ENCODE measurements at regions not wholly inside any gene's neighbourhood (a gene's known extent, or its start where the extent isn't known, plus 50 kb on each side); places are given as distances from the start of the nearest gene placed in this dataset.

DNA sequence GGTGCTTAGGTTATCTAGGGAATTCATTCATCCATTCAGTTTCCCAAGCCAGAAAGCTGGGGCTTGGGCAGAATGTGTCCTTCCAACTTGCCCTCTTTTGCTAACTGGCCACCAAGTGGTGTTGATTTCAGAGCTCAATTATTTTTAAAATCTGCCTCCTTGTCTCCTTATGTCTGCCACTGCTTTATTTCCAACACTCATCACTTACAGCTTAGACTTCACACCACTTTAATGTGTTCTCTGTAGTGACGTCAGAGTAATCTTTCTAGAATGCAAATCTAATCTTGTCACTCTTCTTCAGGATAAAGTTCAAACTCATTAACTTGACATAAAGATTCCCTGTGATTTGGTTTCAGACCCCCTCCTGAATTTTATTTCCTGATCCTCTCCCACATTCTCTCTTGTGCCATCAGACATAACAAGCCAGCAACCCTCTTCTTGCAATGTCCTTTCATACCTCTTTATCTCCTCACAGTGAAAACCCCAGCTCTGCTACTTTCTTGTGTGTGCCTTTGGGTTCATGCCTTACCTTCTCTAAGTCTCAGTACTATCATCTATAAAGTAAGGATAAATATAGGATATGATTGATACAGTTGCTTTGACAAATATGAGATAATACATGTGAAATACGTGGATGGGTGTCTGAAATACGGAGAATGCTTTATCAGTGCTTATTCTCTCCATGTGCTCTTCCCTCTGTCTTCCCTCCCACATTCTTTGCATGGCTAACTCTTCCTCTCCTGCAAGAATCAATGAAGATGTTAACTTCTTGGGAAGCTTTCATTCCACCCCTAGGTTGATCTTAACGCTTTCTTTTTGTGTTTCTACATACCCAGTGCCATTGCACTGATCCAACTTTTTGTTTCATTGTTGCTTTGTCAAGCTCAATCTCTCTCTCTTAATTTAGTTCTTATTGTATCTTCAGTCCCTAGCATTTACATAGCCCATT lies 522.7 kb upstream of the FZD8 start:
- no peak for DNase-seq

DNA sequence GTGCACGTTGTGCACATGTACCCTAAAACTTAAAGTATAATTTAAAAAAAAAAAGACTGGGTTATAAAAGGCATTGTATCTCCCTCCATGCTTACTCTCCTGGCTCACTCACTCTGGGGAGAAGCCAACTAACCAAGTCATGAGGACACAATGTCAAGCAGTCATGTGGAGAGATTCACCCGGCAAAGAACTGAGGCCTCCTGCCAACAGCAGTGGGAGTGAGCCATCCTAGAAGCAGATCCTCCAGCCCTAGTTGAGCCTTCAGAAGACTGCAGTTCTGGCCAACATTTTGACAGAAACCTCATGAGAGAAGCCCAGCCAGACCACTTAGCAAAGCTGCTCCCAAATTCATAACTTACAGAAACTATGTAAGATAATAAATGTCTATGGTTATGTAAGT lies 521.7 kb upstream of the FZD8 start:
- DNase-seq: no peak

DNA sequence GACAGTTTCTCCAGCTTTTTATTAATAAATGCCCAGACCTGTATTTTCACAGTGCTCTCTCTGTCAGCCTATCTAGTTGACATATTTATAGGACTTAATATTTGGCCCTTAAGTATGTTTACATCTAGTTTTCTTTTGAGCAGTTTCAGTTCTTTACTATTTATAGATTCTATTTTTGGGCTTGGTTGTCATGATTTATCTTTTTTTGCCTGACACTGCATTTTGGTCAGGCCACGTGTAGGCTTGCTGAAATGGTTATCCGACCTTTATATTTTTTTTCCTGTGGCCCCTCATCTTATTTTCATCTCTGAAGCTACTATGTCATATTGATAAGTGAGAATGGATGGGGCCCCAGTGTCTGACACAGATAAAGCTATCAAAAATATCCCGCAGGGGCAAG lies 515.4 kb upstream of the FZD8 start:
- DNase-seq: no peak

DNA sequence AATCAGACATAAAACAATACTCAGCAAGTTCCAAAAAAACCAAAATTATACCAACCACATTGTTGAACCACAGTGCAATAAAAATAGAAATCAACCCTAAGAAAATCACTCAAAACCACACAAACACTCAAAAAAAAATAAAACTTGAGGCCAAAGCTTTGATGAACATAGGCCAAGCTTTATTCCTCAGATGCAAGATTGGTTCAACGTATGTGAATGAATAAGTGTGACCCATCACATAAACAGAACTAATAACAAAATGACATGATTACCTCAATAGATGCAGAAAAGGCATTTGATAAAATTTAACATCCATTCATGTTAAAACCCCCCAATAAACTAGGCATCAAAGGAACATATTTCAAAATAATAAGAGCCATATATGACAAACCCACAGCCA lies 506.1 kb upstream of the FZD8 start:
- DNase-seq: no peak

DNA sequence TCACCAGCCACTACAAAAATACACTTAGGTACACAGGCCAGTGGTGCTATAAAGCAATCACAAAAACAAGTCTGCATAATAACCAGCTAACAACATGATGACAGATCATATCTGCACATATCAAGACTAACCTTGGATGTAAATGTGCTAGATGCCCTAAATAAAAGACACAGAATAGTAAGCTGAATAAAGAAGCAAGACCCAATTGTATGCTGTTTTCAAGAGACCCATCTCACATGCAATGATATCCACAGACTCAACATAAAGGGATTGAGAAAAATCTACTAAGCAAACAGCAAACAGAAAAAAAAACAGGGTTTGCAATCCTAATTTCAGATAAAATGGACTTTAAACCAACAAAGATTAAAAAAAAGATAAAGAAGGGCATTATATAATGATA lies 505.4 kb upstream of the FZD8 start:
- DNase-seq: no peak

DNA sequence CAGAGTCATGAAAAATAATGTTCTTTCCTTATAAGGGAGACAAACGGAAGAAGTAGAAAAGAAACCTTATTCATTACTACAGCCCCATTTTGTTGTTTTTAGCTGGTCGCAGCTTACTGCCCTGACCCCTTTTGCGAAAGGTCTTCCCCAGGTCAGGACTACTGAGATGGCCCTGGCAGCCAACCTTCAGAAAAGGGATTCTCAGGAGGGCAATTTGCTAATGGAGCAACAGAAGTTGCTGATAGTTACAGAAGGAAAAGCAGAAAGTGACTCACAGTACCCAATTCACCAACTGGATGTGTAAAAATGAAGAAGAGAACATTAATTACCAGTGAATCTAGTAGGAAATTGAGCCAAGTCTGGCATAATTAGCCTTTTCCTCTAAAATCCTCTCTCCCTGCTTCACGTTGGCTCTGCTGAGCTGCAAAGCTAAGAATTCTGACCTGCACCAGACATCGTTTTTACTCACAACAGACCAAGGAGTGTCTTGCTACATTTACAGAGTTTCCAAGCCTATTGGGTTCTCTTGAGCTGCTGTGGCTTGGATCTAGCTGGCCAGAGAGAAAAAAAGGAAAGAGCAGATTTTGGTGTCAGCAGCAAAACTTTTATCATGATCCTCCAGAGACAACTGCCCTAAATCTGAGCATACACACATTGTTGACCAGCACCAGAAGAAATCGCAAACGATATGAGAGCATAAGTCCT lies 499.9 kb upstream of the FZD8 start:
- no peak for DNase-seq

DNA sequence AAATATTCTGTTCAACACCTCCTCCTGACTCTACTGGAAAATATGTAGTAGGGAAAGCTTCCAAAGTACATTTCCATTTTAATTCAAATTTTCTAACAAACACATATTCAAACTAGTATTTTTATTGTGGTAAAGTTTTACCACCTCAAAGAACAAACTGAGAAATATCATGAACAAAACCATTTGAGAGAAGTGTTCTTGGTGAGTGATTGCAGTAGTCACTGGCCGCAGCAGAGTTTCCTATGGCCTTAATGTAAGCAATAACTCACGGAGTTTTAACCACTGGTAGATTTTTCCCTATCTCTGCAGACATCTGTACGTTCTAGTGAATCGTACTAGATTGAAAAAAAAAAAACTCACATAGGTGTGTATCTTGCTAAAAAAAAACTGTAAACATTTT lies 487.0 kb upstream of the FZD8 start:
- no peak for DNase-seq

DNA sequence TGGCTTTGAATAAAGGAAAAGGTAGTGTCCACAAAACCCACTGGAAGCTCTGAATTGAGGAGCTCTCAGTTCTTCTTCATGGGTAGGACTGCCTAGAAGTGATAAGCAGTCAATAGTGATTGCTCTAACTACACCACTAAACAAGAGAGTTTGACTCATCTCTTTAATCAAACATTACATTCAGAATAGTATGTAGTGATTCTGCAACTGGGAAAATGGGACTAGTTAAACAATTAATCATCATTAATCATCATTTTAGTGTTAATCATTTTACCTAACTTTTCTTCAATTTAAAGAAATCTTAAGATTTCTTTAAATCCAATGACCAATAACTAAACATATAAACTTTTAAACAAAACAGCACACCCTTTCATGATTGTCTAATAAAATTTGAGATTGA lies 484.0 kb upstream of the FZD8 start:
- no peak for DNase-seq

DNA sequence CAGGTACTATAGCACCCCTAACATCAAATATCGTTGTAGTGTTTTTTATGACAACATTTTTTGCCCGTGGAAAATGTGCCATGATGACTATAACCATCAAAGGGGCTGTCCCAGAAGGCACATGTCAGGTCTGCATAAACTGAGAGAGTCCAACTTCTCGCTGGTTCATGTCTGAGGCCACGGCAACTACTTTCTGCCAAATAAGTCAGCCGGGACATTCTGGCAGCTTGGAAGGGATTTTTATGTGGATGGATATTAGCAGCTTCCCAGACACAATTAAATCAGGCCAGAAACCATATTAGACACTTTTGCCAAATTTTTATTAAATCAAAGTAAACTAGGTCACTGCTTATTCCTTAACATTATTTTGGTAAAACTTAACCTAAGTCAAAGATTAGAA lies 477.4 kb upstream of the FZD8 start:
- no peak for DNase-seq

DNA sequence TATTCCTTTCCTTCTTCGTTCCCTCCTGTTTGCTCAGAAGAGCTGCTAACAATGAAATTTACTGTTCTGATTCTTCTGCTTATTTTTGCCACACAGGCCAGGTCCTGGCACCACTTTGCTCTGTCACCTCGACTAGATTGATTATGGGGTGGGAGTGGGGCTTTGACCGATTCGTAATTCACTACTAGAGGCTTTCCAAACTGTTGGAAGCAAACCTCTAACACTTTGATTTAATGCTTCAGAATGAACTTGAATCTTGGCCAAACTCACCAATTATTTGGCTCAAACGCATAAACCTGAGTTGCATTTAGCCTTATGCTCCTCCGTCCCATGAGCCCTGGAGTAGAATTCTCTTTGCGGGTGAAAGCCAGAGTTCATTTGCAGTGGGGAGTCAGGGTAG lies 476.2 kb upstream of the FZD8 start:
- no peak for DNase-seq

DNA sequence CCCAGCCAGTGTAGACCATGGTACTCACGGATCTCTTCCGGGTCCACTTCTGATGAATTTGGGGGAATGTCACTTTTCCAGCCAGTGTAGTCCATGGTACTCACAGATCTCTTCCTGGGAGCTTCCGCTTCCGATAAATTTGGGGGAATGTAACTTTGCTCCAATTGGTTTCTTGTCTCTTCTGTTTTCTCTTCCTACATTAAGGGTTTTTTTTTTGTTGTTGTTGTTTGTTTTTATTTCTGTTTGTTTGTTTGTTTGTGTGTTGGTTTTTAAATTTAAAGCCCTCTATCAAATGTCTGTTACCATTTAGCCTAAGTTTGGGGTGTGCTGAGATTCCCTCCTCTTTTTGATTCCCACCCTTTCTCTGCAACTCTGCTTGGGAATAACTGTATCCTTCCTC lies 475.8 kb upstream of the FZD8 start:
- no peak for DNase-seq

DNA sequence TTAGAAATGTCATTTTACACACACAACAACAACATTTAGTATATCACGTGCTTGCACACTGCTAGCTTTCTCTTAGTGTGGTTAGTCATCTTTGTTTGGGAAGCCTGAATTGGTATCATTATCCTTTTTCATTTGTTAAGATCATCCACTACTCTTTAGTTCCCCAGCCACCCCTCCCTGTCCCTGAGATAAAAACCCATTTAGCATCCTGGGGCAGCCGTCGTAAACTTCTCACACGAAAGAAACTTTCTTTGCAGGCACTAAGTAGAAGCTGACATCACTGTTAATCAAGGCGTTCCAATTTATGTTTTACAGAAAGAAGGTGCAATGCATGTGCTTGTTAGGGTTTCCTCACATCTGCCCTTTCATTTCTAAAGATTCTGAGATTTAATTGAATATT lies 475.1 kb upstream of the FZD8 start:
- no peak for DNase-seq

DNA sequence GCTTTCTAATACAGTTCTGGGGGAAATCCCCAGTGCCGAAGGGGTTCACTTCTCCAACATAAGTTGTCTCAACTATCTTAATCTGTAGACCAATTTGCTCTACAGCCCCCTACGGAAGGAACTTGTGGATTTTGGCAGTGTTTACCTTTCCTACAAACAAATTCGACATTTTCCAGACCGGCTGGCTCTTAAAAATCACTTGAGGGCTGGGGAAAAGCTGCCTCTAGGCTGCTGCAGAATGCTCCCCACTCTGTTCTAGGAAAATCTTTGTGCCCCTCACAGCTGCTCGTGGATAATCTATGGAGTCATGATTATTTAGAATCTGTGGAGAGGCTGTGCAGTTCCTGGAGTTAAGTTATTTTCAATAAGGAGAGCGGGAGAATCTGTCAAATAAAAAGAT lies 474.6 kb upstream of the FZD8 start:
- no peak for DNase-seq

DNA sequence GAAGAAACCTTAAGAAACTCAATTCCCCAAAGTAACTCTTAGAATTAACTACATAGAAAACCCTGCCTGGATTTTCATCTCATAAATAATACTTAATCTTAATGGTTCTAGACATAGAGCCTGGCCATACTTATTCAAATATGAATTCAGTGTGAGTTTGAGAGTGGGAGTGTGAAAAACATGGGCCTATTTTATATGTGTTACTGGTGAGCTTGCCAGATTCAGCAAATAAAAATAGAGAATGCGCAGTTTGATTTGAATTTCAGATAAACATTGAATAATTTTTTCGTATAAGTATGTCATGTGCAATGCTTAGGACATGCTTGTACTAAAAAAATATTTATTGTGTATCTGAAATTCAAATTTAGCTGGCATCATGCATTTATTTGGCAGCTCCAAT lies 473.9 kb upstream of the FZD8 start:
- no peak for DNase-seq

DNA sequence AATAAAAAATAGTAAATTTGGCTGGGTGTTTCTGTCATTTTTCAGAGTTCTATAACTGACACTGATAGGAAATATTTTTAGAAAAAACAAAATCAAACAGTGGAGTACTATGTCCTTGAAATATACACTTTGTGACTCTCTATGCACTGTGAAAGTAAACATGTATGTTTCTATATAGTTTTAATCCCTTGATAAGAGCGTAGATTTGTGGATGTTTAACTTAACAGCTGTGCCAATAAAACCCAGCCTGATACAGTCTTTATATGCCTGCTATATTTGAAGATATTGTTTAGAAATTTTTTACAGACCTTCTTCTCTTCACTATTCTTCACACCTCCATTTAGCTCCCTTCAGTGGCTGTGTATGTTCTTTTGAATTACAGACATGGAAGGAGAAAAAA lies 473.3 kb upstream of the FZD8 start:
- DNase-seq: no peak

DNA sequence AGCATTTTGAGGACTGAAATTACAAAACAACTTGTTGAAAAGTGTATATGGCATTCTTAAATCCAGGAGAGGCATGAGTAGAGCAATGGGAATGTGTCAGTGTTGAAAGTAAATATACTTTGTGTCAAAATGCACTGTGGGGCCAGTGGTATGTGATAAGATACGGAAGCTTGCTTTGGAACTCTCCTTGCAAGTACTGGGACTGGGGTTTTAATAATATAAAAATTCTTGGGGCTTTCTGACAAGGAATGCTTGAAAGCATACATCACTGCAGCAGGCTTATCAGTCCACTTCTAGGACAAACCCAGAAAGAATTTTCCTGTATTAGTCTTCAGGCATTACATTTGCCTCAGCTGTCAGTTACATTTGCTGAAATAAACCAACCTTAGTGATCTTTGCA lies 472.8 kb upstream of the FZD8 start:
- peak; percentile 67 for DNase-seq

DNA sequence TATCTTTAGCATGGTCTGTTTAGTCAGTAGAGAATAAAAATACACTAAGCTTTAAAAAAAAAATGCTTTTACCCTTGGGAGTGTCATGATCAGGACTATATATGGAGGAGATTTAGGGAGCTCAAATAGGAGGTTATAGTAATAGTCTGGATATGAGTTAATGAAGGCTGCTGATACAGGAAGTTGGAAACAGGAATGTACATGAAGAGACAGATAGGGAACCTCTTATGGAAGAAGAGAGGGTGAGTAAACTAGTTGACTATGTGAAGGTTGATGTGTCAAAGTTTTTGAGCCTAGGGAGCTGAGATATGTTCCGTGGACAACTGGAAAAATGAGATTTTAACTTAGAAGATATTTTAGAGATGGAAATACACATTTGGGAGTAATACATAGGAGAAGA lies 472.0 kb upstream of the FZD8 start:
- peak; percentile 46 for DNase-seq

DNA sequence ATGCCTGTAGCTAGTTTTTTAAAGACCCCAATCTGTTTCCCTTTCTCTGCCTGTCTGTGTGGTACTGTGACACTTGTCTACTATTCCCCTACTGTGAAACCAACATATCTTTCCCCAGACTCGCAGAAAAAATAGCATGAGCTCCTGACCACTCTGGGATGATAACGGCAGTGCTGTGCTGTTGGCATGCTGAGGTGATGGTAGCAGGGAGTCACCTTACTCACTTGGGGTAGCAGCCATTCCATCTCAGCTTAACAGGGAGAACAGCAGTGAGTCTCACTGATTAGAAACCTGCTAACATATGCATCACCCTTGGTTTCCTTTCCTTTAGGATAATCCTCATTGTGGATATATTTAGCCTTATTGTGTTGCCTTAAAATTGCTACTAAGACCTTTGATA lies 469.6 kb upstream of the FZD8 start:
- DNase-seq: no peak

DNA sequence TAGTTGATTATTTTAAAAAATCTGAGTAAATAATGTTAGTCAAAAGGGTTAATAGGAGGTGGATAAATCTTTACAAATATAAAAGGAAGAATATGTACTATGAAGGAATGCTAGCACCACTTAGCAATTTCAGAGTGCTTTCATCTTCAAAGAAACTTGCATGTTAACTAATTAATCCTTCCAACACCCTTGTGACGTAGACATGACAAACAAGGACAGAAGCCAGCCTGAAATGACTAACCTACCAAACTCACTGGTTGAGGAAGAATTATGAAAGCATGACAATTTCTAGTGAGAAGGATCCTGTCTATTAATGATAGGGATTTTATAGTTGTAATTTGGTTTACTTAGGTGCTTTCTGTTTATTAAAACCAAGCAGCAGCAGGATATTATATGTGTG lies 468.0 kb upstream of the FZD8 start:
- no peak for DNase-seq

DNA sequence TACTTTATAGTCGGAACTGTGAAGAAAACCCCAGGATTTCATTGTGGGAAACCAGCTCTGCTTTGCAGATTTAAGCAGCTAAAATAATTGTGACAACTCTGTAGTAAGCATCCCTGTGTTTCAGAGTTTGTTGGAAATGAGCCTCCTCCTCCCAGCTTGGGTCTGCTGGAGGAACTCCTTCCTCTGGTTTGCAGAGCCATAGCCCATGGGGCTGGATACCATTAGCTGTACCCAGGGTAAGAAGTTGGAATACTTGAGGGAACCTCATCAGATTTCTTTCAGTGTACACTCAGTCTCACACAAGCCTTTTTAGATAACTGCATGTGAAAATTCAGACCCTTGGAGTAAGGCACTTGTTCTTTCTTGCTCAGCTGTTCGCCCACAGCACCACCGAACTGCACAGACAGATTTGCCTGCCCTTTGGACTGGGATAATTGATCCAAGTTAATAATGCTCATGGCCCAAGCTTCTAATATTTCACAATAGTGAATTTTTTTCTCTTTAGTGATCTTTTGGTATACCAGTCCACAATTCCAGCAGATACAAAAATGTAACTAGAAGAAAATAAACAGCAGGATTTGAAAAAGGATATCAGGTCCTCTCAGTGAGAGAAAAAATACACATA lies 467.4 kb upstream of the FZD8 start:
- DNase-seq: no peak

DNA sequence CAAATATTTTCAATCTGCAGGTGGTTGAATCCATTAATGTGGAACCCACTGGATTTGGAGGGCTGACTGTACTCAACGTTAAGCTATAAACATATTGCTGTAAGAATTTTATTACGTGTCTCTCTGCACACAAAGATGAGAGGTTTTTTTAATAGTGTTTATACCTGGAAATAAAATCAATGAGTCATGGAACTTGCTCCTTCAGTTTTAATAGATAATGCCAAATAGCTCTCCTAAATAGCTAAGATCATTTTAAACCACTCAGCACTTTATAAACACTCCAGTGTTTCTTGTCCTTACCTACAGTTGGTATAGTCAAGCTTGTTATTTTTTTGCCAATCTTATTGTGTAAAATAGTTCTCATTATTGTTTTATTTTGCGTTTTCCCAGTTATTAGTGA lies 455.6 kb upstream of the FZD8 start:
- DNase-seq: no peak

DNA sequence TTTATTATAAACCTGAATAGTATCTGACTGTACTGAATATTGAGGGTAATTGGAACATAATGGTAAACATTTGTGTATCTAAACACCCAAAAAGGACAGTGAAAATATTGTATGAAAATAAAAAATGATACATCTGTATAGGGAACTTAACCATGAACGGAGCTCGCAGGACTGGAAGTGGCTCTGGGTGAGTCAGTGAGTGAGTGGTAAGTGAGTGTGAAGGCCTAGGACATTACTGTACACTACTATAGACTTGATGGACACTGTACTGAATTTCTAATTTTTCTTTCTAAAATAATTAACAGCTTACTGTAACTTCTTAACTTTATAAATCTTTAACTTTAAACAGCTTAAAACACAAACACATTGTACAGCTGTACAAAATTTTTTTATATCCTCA lies 454.5 kb upstream of the FZD8 start:
- DNase-seq: peak; percentile 2

DNA sequence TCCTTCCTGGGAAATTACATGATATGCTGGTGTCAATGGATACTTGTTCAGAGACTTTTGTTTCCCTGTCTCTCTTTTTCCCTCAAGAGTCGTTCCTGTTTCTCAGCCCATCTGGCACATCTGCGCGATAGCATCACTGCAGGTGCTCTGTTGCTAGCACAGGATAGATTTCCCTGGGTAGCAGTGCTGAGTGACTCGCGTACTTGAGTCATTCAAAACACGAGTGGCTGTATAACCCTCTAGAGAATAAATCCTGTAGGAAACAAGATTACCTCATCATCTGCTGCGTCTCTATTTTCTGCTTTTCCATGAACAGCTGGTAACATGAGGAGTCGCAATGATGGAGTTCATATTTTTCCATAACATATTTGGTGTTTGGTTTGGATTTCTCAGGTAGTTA lies 452.0 kb upstream of the FZD8 start:
- no peak for DNase-seq

DNA sequence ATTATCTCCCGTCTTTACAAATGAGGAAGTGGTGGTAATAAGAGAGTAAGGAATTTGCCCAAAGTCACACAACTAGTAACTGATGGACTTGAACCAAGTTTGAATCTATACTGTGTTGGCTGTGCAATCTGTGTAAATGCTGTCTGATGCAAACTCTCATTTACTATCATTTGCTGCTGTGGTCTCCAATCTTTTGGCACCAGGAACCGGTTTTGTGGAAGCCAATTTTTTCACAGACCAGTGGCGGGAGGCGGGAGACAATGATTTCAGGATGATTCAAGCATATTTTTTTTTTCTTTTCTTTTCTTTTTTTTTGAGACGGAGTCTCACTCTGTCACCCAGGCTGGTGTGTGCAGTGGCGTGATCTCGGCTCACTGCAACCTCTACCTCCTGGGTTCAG lies 450.0 kb upstream of the FZD8 start:
- DNase-seq: no peak

Measured in fibroblast of skin of back (primary cell).